ENCODE measurements at regions not wholly inside any gene's neighbourhood (a gene's known extent, or its start where the extent isn't known, plus 50 kb on each side); places are given as distances from the start of the nearest gene placed in this dataset.

DNA sequence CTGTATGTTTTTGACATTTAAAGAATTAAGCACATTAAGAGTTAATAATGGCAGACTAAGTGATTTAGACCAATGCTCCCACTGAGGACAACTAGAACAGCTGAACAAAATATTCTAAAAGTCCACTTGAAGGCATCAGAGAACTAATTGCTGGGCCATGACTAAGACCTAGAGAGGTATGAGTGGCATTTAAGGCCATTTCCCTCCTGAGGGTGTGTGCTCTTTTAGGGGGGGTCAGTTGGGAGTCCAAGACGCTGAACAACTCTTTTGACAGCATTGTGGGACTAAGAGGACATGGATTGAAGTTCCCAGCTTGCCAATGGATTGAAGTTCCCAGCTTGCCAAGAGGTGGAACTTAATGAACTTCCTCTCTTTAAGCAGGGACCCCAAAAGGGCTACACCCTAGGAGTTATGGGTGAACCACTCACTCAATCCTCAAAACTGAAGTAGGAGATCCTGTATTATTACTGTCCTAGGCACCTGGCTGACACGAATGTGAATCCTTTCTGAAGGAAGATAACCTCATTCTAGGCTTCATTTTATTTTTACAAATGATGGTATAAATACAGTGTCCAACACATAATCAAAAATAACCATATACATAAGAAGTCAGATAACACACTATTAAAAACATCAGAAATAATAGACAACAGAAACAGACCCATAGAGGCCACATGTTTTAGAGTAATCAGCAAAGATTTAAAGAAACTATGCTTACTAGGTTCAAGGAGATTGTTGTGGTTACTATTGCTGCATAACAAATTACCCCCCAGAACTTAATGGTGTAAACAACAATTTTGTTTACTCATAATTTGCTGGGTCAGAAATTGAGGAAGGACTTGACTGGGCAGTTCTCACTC, 175.1 kb downstream of the VEGFA start:
- no peak for DNase-seq

DNA sequence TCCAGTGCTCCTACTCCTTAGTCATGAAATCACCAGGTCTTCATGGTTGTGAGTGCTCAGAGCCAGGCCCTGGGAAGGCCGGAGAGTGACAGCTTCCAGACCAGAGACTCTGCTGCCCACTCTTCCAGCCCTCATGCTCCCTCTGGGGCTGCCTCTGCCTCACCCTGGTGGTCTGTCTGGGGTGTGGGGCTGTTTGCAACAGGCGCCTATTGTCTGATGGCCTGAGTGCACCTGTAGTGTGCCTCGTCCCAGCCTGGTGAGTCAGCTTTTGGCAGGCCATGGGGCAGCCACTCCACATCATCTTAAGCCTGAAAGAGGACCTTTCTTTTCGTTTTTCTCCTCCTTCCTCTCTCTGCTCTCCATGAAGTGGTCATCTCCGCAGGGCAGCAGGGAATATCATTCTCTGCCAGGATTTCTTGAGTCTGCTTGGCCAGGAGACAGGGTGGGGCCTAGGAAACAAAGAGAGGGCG, 173.8 kb downstream of the VEGFA start:
- no peak for DNase-seq

DNA sequence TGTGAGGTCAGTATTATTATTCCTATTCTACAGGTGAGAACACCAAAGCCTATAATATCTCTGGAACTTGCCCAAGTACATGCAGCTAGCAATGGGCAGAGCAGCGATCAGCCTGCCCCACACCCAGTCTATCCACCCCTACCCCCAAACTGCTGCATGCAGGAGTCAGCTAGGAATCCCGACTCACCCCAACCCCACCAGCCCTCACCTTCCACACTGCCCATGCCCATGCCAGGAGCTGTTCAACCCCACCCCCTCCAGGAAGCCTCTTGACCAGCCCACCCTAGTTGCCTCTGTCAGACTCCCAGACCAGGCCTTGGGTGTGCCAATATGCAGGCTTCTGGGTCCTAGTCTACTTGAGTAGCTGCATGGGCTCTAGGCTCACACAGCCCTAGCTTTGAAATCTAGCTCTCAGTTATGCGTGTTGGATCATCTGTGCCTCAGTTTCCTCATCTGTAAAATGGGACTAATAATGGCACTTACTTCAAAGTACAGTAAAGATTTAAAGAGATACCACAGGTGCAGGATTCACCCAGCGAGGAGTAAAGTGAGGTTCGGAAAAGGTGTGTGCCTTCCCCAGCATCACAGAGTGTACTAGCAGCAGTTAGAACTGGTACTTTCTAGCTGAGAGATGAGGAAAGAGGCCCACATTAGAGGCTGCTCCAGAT, 173.2 kb downstream of the VEGFA start:
- DNase-seq, result no peak

DNA sequence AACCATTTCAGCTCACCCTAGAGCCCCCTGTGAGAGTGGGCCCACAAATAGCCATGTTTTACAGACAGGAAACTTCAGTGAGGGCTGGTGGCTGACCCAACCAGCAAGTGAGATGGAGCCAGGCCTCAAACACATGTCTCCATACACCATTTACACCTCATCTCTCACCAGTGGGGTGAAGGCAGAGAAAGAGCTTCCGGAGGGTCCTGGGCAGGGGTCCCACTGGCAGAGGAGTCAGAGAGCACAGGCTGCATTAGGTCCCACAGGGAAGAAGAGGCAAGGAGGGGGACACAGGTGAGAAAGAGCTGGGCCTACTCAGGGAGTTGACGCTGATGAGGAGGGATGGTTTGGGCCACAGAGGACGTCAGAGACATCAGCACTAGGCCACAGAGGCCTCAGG, 172.6 kb downstream of the VEGFA start:
- no peak for DNase-seq

DNA sequence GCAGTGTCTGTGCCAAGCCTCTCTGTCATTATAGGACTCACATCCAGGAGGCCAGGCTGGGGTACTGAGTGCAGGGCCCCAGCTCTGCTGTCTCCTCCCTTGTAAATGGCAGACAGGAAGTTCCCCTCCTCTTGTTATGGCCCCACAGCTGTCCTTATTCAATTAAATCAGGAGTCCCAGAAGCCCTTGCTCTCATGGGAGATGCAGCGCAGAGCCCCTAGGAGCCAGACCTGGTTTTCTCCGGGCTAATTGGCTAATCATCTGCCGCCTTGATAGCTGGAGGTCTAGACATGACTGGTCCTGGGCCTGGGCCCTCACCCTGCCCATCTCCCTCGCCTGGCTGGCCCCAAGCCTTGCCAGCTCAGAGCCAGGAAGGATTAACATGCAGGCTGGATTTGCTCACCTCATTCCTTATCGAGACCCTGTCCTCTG, 172.0 kb downstream of the VEGFA start:
- DNase-seq, result no peak

DNA sequence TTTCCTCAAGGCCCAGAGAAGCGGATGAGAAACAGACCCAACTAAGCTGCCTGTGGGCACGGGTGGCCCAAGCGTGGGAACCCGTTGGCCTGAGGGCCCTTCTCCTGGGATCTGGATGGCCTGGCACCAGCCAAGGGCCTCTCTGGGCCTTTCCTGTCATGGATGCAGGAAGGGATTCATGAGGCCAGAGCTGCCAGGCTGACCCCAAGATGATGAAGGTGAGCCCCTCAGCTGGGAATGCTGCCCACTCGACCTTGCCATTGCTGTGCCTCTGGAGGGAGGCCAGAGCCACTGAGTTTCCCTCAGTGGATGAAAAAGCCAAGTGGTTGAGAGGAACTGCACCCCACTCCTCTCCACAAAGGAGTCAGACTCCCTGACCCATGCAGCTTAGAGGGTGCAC, 171.2 kb downstream of the VEGFA start:
- DNase-seq, result no peak

DNA sequence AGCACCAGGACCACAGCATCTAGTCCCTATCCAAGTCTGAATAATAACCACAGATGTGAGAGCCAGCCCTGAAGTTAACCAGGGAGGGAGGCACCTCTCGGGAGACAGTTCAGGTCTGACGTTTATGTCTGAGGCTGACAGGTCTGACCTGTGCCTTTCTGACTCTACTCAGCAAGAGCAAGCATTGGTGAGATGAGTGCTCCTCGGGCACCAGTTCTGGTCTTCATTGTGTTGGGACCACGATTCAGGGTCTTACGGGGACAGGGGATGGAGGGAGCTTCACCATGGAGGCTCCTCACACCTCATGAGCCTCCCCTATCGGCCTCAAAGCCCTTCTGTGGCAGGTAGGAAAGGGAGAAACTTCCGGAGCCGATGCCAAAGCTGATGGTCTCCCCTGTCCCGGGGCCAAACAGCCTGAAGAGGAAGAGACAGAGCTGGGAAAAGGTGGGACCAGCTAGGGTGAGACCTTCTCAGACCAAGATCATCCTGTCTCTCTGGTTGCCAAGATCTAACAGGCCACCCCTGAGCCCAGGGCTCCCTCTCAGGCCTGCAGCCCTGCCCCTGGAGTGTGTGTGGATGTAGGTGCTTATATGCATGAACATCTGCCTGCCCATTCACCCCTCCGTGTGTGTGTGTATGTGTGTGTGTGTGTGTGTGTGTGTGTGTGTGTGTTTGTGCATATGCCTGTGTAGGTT, 170.5 kb downstream of the VEGFA start:
- no peak for DNase-seq

DNA sequence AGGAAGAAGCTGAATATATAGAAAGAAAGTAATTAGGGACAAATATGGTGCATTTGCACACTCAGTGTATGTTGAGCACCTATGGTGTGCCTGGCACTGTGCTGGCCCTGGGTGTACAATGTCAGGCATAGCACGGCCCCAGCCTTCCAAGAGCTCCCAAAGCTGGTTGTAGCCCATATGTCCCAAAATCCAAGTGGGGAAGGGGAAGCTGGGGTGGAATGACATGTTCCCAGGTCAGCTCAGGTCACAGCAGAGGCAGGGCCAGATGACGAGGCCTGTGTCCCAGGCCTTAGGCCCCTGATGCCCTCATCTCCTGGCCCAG, 170.0 kb downstream of the VEGFA start:
- no peak for DNase-seq

DNA sequence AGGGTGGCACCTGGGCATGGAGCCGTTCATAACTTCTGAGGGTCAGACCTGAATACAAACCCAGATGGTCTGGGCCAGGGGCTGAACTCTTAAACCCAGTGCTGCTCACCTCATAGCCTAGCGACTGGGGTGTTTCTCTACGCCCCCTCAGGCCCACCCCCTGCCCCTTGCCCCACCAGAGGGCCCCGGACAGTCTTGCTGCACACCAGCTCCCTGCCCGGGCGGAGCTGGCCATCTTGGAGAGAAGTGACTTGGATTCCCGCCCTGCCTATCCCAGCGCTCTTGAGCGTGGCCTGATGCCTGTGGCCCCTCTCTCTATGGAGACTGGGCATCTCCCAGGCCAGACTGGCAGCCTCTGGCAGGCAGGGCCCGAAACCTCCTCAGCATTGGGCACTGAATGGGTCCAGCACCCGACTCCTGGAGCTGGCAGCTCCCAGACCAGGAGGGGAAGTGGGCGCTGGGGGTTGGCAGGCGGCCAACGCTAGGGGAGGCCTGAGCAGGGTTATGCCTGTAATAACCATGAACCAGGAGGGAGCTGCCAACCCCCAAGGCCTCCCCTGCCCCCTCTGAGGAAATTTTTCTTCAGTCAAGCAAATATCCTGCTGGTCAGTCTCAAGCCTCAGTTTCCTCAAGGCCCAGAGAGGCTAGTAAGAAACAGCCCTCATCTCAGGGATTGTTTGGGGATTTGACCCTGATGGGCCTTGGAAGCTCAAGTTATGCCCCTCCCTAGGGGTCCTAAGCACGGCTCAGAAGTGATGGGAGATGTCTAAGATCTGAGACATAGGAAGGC, 169.5 kb downstream of the VEGFA start:
- no peak for DNase-seq

DNA sequence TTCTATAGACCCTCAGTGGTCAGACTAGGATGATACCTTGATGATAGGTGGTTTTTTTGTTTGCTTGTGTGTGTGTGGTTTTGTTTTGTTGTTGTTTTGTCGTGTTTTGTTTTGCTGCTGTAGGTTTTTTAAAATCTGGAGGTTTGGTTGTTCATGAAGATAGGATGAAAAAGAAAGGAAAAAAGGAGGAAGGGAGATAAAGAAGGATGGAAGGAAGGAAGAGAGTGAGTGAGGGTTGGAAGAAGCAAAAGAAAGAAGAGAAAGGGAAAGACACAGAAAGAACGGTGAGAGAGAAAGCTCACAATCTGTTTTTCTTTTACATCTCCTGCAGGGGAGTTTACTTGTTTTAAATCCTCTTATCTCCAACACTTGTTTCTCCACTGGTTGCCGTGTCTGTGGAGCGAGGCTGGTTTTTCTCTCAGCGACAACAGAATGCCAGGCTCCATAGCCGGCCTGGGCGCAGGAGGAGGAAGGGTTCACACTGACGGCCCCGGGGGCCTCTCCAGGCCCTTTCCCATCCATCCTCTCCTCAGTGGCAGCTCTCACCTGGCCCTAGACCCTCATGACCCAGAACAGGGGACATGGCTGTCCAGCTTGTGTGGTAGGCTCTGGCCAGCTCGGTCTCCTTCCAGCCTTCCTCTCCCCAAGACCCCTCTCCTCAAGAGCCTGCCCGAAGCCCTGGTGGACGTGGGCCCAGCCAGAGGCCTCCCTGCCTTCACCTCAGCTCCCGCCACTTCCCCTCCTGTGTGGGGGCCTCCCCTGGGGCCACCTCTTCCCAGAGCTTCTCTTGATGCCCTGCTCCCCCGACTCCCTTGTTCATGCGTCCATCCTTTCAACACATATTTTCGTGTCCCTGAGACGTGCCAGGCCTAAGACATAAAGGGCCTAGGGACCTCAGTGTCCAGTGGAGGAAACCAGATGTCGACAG, 168.4 kb downstream of the VEGFA start:
- no peak for DNase-seq

DNA sequence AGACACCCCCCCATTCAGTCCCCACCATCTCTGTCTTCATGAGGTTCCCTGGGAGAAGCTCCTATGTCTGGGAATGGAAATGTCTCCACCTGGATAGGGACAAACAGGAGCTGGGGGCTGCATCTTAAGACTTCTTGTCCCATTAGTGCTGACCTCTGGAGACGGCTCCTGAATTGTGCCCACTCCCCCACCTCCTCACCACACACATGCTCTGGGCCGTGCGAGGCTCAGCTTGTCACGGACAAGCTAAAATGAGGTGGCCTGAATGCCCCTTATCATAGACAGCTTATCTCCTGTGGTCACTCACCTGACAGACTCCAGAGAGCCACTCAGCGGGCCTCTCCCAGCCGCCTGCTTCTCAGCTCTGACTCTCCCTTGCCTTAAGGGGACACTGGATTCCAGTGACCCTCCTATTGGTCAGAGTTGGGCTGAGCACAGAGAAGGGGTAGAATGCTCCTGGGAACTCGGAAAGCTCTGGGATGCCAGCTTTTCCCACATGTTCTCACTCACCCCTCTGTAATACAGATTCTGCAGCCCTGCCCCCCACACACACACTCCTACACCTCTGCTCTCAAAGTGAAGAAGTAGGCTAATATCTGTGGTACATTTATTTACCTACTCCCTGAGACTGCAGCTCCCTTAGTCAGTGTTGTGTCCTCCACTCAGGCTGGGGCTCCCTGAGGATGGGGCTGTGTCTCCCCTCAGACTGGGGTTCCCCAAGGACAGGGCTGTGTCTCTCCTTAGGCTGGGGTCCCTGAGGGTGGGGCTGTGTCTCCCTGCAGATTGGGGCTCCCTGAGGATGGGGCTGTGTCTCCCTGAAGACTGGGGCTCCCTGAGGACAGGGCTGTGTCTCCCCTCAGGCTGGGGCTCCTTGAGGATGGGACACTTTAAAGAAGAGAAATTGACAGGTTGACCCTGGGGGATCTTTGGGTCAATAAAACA, 167.5 kb downstream of the VEGFA start:
- DNase-seq, result no peak

DNA sequence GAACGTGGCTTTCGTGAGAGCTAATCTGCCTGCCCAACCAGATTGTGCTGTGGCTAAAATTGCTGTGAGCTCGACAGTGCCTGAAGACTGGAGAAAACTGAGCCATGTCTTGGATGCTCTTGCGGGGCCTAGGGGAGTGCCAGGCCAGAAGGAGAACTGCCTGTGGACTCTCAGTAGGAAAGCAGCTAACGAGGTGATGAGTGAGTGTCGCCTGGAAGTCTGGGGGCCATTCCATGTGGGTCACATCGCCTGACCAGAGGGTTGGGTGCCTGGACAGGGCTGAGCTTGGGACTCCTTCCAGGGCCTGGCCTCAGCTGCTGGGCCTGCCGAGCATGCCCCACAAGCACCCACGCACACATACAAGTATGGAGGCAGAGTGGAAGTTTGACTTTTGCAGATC, 166.5 kb downstream of the VEGFA start:
- no peak for DNase-seq

DNA sequence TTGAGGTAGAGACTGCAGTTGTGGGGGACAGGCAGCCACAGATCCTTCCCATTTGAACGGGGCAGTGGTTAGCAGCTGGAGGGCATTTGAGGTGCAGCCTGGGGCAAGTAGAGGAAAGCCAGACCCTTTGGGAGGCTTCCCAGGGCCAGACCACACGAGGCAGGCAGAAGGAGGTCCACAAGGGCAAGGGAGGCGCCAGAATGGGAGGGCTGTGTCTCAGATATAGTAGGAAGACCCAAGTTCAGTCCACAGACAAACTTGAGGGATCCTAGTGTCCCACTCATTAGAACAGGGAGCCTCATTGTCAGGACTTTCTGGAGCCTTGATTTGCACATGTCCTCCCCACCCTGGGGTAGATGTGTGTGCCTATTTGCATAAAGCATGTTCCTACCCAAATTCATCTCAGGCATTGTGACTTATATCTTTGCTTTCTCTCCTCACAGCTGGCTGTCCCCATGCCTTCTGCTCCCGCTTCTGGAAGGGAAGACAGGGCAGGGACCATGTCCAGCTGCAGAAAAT, 166.0 kb downstream of the VEGFA start:
- DNase-seq, result no peak

DNA sequence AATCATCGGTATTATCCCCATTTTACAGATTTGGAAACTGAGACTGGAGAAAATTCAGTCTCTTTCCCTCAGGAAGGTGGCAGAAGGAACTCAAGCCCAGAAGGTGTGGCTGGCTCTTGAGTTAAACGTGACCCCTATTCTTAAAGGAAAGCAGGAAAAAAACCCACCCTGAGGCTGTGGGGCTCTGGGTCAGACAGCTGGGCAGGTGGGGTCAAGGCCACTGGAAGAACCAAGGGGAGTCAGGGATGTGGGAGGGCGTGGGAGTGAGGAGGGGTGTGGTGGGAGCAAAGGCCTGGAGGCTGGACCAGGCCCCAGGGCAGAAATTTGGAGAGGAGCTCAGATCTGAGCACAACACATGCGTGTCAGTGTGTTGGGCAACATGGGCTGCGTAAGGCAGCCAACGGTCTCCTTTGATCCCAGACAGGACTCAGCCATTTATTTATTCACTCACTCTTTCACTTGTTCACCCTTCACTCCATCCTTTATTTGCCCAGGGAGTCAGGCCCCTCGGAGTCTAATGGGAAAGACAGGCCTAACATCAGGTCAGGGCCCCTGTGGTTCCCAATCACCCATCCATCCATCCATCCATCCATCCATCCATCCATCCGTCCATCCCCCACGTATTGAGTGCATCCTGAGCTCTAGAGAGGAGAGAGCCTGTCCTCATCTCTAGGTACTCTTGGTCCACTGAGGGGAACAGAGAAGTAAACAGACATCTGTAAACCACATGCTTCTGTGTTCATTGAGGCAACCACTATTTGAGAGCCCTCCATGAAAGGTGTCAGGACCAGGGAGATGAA, 165.0 kb downstream of the VEGFA start:
- no peak for DNase-seq

DNA sequence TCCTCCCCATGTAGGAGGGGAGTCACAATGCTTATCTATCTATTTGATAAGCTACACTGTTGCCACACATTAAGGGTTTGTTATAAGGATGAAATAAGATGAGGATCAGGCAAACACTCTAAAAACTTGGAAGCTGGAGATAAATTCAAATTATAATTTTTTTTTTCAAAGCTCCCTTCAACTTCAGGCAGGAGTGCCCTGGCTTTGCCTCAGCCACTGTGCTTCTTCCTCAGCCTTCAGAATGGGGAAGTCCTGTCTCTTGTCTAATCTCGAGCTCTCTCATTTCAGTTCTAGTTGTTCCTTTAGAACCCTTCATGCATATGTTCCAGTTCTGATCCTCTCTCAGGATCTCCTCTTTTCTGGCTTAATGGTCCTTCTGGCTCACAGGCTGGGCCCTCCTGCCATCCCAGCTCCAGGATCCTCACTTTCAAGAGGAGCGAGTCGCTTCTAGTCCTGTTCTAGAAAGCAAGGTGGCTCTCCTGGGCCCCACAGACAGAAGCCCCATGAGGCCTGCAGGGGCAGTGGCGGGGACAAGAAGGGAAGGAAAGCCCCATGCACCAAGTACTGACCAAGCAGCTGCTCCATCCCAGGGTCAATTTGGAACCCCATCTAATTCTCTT, 164.3 kb downstream of the VEGFA start:
- DNase-seq, result no peak

DNA sequence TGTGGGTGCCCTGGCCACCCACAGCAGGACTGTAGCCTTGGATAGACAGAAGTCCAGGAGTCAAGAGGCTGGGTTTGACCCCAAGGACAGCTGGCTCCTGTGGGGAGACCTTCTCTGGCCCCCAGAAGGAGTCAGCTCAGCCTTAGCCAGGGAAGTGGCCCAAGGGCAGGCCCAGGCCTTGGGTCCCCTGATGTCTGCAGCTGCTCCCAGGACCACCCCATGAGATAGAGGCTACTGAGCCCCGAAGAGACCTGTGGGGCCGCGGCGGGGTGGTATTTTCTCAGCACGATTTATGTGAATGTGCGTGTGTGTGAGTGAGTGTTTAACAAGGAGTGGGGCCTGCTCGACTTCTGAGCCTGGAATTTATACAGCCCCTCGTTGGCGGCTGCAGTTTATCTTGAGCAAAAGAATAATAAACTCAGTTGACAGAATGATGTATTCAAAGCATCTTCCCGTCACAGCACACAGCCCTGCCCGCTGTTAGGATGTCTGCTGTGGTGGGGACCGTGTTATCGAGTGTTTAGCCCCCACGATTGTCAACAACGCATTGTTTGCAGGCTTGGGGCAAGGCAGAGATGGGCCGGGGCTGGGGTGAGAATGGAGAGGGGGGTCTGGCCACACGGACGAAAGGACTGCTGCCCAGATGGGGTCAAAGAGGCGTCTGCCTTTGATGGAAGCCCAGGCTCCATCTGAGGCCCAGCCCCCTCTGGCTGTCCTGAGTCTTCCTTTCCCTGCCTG, 163.3 kb downstream of the VEGFA start:
- no peak for DNase-seq

DNA sequence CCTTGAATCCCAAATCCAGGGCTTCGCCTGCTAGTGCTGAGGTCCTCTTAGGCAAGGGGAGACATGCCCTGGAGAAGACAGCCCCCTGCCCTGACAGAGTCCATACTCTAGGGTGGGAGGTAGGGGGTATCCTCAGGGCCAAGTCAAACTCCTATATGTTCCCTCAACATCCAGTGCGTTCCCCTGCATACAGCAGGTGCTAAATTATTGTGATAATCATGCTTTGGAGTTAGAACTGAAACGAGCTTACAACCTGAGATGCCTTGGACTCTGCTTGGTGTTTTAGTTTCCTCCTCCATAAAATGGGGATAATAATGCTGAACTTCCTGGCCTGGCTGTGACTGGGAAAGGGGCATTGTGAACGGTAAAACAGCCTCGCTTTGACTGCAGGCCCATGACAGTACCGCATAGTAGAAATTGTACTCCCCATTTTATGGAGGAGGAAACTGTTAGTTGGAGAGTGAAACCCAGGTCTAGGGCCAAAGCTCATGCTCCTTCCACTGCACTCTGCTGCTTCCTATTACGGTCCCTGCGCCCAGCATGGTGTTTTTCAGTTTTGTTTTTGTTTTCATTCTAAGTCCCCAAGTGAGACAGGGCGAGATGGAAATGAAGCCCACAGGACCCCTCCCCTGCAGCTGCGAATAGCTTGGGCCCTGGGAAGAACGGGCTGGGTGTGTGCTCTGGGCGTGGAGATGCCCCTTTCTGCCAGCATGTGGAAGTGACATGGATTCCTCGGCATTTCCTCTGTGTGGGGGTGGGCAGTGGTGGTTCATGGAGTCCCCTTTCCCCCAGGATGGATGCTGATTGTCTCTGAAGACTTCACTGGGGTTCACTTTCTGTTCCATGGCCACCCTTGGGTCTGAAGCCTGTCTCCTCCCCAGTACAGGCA, 162.5 kb downstream of the VEGFA start:
- no peak for DNase-seq

All from SHP77 treated with DMSO at 0.1 percent for 48 hours (cell line).